IMR-90 (cell line): ENCODE measurements at regions not wholly inside any gene's neighbourhood (a gene's known extent, or its start where the extent isn't known, plus 50 kb on each side); places are given as distances from the start of the nearest gene placed in this dataset.

ENCODE experiments used
- ATAC-seq: fragments of 200-7000 bp; cut with Tn5 transposase; 2 replicates; pipeline ENCODE4 v1.9.1; 2020; ENCODE audit warnings: low read depth, mild to moderate bottlenecking, moderate library complexity
- BruUV-seq: library from RNA; stranded (reverse); fragments of 400-500 nt; replicated peaks from 2 replicates; lab custom pipeline; 2021; lab: Mats Ljungman, UMichigan
- CTCF ChIA-PET: fragments of 300-600 bp; formaldehyde crosslinking; extraction: SDS; loops from one replicate; lab custom pipeline; 2021; ENCODE audit warnings: antibody characterized with exemption; lab: Yijun Ruan, JAX
- POLR2A ChIA-PET: fragments of 300-600 bp; sonication (Branson Sonifier 250); formaldehyde crosslinking; loops from one replicate; lab custom pipeline; 2022; ENCODE audit warnings: antibody characterized with exemption; ENCODE audit not compliant: unreplicated experiment; lab: Charles Lee
- DNase-seq: peaks from one replicate; pipeline ENCODE4 v3.0.0; 2013
- H2AFZ ChIP-seq: replicated peaks from 2 replicates; pipeline ENCODE3; 2013; ENCODE audit warnings: low read length, mild to moderate bottlenecking; ENCODE audit not compliant: poor library complexity
- H2AK5ac ChIP-seq: 2 replicates; pipeline ENCODE4 v1.6.1; 2013; ENCODE audit warnings: low read depth, low read length, inconsistent platforms
- H2AK9ac ChIP-seq: replicated peaks from 2 replicates; pipeline ENCODE3; 2013; ENCODE audit warnings: mild to moderate bottlenecking, low read depth, low read length, moderate library complexity; ENCODE audit not compliant: poor library complexity
- H2BK120ac ChIP-seq: 2 replicates; pipeline ENCODE4 v1.6.1; 2013; ENCODE audit warnings: low read depth, low read length, inconsistent platforms
- H2BK15ac ChIP-seq: 3 replicates; pipeline ENCODE4 v1.6.1; 2013; ENCODE audit warnings: low read depth, low read length, inconsistent platforms
- H2BK20ac ChIP-seq: 2 replicates; pipeline ENCODE4 v1.6.1; 2013; ENCODE audit warnings: low read depth, mild to moderate bottlenecking, inconsistent platforms, low read length, moderate library complexity
- H2BK5ac ChIP-seq: 2 replicates; pipeline ENCODE4 v1.6.1; 2013; ENCODE audit warnings: mild to moderate bottlenecking, low read depth, low read length, inconsistent platforms; ENCODE audit not compliant: poor library complexity, severe bottlenecking
- H3K14ac ChIP-seq: replicated peaks from 2 replicates; pipeline ENCODE4 v1.6.1; 2013; ENCODE audit warnings: low read depth, low read length, inconsistent platforms
- H3K18ac ChIP-seq: 2 replicates; pipeline ENCODE4 v1.6.1; 2013; ENCODE audit warnings: low read depth, low read length, control low read depth
- H3K23ac ChIP-seq: 2 replicates; pipeline ENCODE4 v1.6.1; 2013; ENCODE audit warnings: low read depth, low read length, inconsistent platforms
- H3K27ac ChIP-seq: 2 replicates; pipeline ENCODE4 v1.5.1; 2013; ENCODE audit warnings: mild to moderate bottlenecking, control low read depth, low read length; ENCODE audit not compliant: insufficient read depth
- H3K27me3 ChIP-seq: 2 replicates; pipeline ENCODE4 v1.6.1; 2013; ENCODE audit warnings: low read length; ENCODE audit not compliant: control insufficient read depth, insufficient read depth
- H3K36me3 ChIP-seq: 2 replicates; pipeline ENCODE4 v1.6.1; 2013; ENCODE audit warnings: low read length, mixed read lengths; ENCODE audit not compliant: control insufficient read depth, insufficient read depth
- H3K4ac ChIP-seq: 2 replicates; pipeline ENCODE4 v1.6.1; 2013; ENCODE audit warnings: low read depth, low read length, inconsistent platforms
- H3K4me1 ChIP-seq: 2 replicates; pipeline ENCODE4 v1.6.1; 2013; ENCODE audit warnings: low read length, mixed read lengths; ENCODE audit not compliant: control insufficient read depth, insufficient read depth
- H3K4me2 ChIP-seq: 2 replicates; pipeline ENCODE4 v1.6.1; 2013; ENCODE audit warnings: low read depth, mild to moderate bottlenecking, control low read depth, low read length, moderate library complexity
- H3K4me3 ChIP-seq: 2 replicates; pipeline ENCODE4 v1.5.1; 2013; ENCODE audit warnings: low read depth, mild to moderate bottlenecking, control low read depth, low read length, moderate library complexity; ENCODE audit not compliant: insufficient read depth
- H3K56ac ChIP-seq: 2 replicates; pipeline ENCODE4 v1.6.1; 2013; ENCODE audit warnings: low read length, inconsistent platforms; ENCODE audit not compliant: insufficient read depth; ENCODE audit errors: extremely low read depth
- H3K79me1 ChIP-seq, 2 experiments: 2 replicates each; pipeline ENCODE4 v1.6.1; 2013; ENCODE audit warnings: low read length in 2 of 2, inconsistent platforms in 1 of 2, low read depth in 1 of 2
- H3K9ac ChIP-seq: 2 replicates; pipeline ENCODE4 v1.6.1; 2013; ENCODE audit warnings: low read depth, low read length, control low read depth
- H3K9me1 ChIP-seq: 2 replicates; pipeline ENCODE4 v1.6.1; 2013; ENCODE audit warnings: low read length, inconsistent platforms; ENCODE audit not compliant: insufficient read depth
- H3K9me3 ChIP-seq: 2 replicates; pipeline ENCODE4 v1.6.1; 2013; ENCODE audit warnings: low read length; ENCODE audit not compliant: control insufficient read depth, insufficient read depth
- H4K20me1 ChIP-seq: 2 replicates; pipeline ENCODE4 v1.6.1; 2013; ENCODE audit warnings: low read length, inconsistent platforms; ENCODE audit not compliant: insufficient read depth
- H4K5ac ChIP-seq: 2 replicates; pipeline ENCODE4 v1.6.1; 2013; ENCODE audit warnings: mild to moderate bottlenecking, low read depth, low read length, control low read depth
- H4K8ac ChIP-seq, 2 experiments: 2 replicates each; pipeline ENCODE4 v1.6.1; 2013; ENCODE audit warnings: low read depth in 2 of 2, low read length in 2 of 2, control low read depth in 1 of 2, inconsistent platforms in 1 of 2
- H4K91ac ChIP-seq: 2 replicates; pipeline ENCODE4 v1.6.1; 2013; ENCODE audit warnings: low read depth, low read length, inconsistent platforms; ENCODE audit not compliant: insufficient read depth
- BHLHE40 ChIP-seq: fragments of 150-350 bp; IDR thresholded peaks from 2 replicates; pipeline ENCODE4 v1.6.1; 2016; ENCODE audit warnings: mild to moderate bottlenecking, low read depth, low read length
- CEBPB ChIP-seq: IDR thresholded peaks from 2 replicates; pipeline ENCODE4 v1.6.1; 2012; ENCODE audit warnings: low read depth, low read length, improper control_type of control experiment
- ELK1 ChIP-seq: fragments of 150-350 bp; IDR thresholded peaks from 2 replicates; pipeline ENCODE4 v1.6.1; 2016; ENCODE audit warnings: low read depth, mild to moderate bottlenecking, low read length, moderate library complexity, borderline replicate concordance
- MAFK ChIP-seq: IDR thresholded peaks from 2 replicates; pipeline ENCODE4 v1.6.1; 2012; ENCODE audit warnings: low read depth, low read length, improper control_type of control experiment
- MAZ ChIP-seq: IDR thresholded peaks from 2 replicates; pipeline ENCODE4 v1.6.1; 2012; ENCODE audit warnings: low read depth, mild to moderate bottlenecking, low read length, improper control_type of control experiment, moderate library complexity, borderline replicate concordance
- NFE2L2 ChIP-seq: fragments of 150-350 bp; IDR thresholded peaks from 2 replicates; pipeline ENCODE4 v1.6.1; 2016; ENCODE audit warnings: low read depth, mild to moderate bottlenecking, low read length
- POLR2A ChIP-seq: IDR thresholded peaks from 2 replicates; pipeline ENCODE4 v1.6.1; 2012; ENCODE audit warnings: mild to moderate bottlenecking, low read depth, low read length
- RFX5 ChIP-seq: IDR thresholded peaks from 2 replicates; pipeline ENCODE4 v1.8.0; 2012; ENCODE audit warnings: low read depth, mild to moderate bottlenecking, low read length, moderate library complexity
- WGBS, 2 experiments: methylation state at CpG; one replicate each; pipeline versions ENCODE4 v1.1.5 to v1.1.7; 2013; ENCODE audit warnings: missing lambda C conversion rate in 2 of 2; ENCODE audit not compliant: insufficient read length in 1 of 2; ENCODE audit errors: extremely low coverage in 2 of 2; 5-methylcytosine and 5-hydroxymethylcytosine counted together
- dilution Hi-C: fragments of 300-500 bp; cut with HindIII; formaldehyde crosslinking; loops from one replicate; pipeline ENCODE4 v1.14.3; 2018; ENCODE audit warnings: low sequenced_read_pairs; ENCODE audit not compliant: unreplicated experiment
- in situ Hi-C: fragments of 300-500 bp; cut with MboI; formaldehyde crosslinking; loops from 3 replicates; pipeline ENCODE4 v1.14.3; 2019; ENCODE audit warnings: low sequenced_read_pairs, inconsistent platforms, mixed read lengths
- intact Hi-C: fragments of 100-400 bp; cut with micrococcal nuclease; formaldehyde crosslinking; loops from 2 replicates; pipeline ENCODE4 v1.10.0; 2022

DNA sequence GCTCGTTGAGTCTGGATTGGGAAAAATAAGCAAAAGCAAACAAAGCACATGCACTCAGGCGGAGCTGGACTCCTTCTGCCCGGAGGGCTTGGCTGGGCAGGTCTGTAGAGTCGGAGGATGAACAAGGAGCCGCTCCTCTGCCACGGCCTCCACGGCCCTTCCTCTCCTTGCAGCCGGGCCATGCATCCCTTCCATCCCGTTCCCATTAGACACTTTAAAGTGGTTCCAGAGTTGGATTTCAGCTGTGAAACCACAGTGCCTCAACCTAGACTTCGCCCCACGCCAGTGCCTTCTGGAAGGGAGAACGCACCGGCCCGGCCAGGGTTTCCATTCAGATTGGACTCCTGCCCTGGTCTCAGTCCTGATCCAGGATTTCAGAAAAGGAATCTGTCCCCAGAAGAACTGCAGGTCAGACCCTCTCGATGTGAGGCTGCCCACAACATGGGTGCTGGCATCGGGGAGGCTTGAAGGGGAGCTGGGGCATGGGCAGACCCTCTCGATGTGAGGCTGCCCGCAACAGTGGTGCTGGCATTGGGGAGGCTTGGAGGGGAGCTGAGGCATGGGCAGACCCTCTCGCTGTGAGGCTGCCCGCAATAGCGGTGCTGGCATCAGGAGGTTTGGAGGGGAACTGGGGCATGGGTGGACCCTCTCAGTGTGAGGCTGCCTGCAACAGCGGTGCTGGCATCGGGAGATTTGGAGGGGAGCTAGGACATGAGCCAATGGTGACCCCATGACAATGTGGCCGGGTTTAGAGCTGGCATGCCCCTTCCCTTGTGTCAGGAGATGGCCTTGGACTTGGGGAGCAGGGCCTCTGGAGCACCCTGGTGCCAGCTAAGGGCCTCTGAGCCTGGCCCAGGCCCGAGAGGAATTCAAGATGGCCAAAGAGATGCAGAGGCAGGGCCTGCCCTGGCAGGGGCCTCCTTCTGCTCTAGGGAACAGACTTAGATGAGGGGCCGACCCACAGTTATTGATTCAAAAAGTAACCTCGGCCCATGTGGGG is 304.5 kb downstream of the NDUFA10 start (continued):
- no peak for TF ChIP-seq ELK1

DNA sequence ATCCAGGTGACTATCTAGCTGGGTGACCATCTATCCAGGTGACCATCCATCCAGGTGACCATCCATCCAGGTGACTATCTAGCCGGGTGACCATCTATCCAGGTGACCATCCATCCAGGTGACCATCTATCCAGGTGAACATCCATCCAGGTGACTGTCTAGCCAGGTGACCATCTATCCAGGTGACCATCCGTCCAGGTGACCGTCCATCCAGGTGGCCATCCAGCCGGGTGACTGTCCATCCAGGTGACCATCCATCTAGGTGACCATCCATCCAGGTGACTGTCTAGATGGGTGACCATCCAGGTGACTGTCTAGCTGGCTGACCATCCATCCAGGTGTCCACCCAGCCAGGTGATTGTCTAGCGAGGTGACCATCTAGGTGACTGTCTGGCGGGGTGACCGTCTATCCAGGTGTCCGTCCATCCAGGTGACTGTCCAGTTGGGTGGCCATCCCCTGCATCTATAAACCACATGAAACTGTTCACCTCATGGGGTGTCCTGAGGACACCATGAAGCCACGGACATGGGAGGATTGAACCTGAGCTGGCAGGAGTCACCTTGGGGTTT is 305.3 kb downstream of the NDUFA10 start:
- no peak overlapping the region for H4K5ac ChIP-seq
- no peak overlapping the region for H3K18ac ChIP-seq
- POLR2A ChIA-PET, result no interaction called here
- no peaks in the 10 kb centered on the region for H3K36me3 ChIP-seq
- no peak overlapping the region for H3K27ac ChIP-seq
- no peak overlapping the region for H3K4ac ChIP-seq
- no peak overlapping the region for H3K4me2 ChIP-seq
- no peak overlapping the region for H2AFZ ChIP-seq
- no peaks in the 10 kb centered on the region for H3K79me1 ChIP-seq
- no peak overlapping the region for H2BK15ac ChIP-seq
- no peak overlapping the region for H2BK5ac ChIP-seq
- H4K91ac ChIP-seq, result no peak overlapping the region
- no peak overlapping the region for H3K9ac ChIP-seq
- no peak overlapping the region for H3K4me3 ChIP-seq
- CTCF ChIA-PET, result no interaction called here
- H2BK20ac ChIP-seq, result no peak overlapping the region
- DNase-seq (no peak), ATAC-seq (no peak)
- H3K9me1 ChIP-seq, result no peaks in the 10 kb centered on the region
- H3K14ac ChIP-seq, result no peak overlapping the region
- H2BK120ac ChIP-seq, result no peak overlapping the region
- TF ChIP-seq BHLHE40 (no peak), POLR2A (no peak), CEBPB (no peak), MAZ (no peak), RFX5 (no peak), ELK1 (no peak), NFE2L2 (no peak), MAFK (no peak)
- in situ Hi-C loops, result no loop called here
- dilution Hi-C loops, result no loop called here
- peaks cover 47% of the 10 kb centered on the region for H3K9me3 ChIP-seq
- H3K27me3 ChIP-seq, result no peaks in the 10 kb centered on the region
- intact Hi-C loops, result no loop called here
- 100% methylated on average over 2 of the region's 9 CpGs; no CpG with 5 or more reads in 1 of the 2 experiments for WGBS, 2 experiments
- H2AK9ac ChIP-seq, result no peak overlapping the region
- no peak overlapping the region for H2AK5ac ChIP-seq
- no TSS peak for BruUV-seq
- H4K20me1 ChIP-seq, result no peaks in the 10 kb centered on the region
- H3K4me1 ChIP-seq, result no peaks in the 10 kb centered on the region
- no peak overlapping the region for H4K8ac ChIP-seq
- H3K23ac ChIP-seq, result no peak overlapping the region
- no peak overlapping the region for H3K56ac ChIP-seq
